Cardiac fibroblast (primary cell): ENCODE measurements at regions not wholly inside any gene's neighbourhood (a gene's known extent, or its start where the extent isn't known, plus 50 kb on each side); places are given as distances from the start of the nearest gene placed in this dataset.

Experiments used
- DNase-seq, 2 donors: peaks; one replicate each; pipeline versions ENCODE4 v3.0.0 to v3.0.0-alpha.2; 2010; ENCODE audit warnings: low read depth in 2 of 2
- H3K4me3 ChIP-seq, 2 donors: replicated peaks in 1 of 2; 1 replicate in 1 of 2; 2 replicates in 1 of 2; pipeline ENCODE4 v1.5.1; 2011; ENCODE audit warnings: low read depth in 2 of 2, low read length in 2 of 2, mild to moderate bottlenecking in 2 of 2, moderate library complexity in 1 of 2
- CTCF ChIP-seq: IDR thresholded peaks from one replicate; pipeline ENCODE4 v1.5.1; 2011; ENCODE audit warnings: low read depth, mild to moderate bottlenecking, low read length, inconsistent platforms

GRCh38 chr2:201971531-201972228 is 62.0 kb upstream of the FZD7 start:
- TF ChIP-seq CTCF, result no peak
- H3K4me3 ChIP-seq, result no peak overlapping the region
- DNase-seq, result peak in 1 of 2 donors; percentile 52

- no peak overlapping the region for H3K4me3 ChIP-seq
- DNase-seq, result no peak
- TF ChIP-seq CTCF, result no peak
Observed at GRCh38 chr2:201972621-201973255, 60.9 kb upstream of the FZD7 start.

- no peak for DNase-seq
- no peak for TF ChIP-seq CTCF
- H3K4me3 ChIP-seq, result no peak overlapping the region
Observed at GRCh38 chr2:201973305-201973928, 60.2 kb upstream of the FZD7 start.

- TF ChIP-seq CTCF, result no peak
- no peak for DNase-seq
- no peak overlapping the region for H3K4me3 ChIP-seq
Observed at GRCh38 chr2:201974171-201975100, 59.2 kb upstream of the FZD7 start.

GRCh38 chr2:201975434-201975833 is 58.2 kb upstream of the FZD7 start:
- no peak overlapping the region for H3K4me3 ChIP-seq
- DNase-seq, result no peak
- TF ChIP-seq CTCF, result no peak

- DNase-seq, result no peak
- H3K4me3 ChIP-seq, result no peak overlapping the region
- TF ChIP-seq CTCF, result no peak
Observed at GRCh38 chr2:201975964-201976612, 57.6 kb upstream of the FZD7 start.
